GM12878 (cell line): ENCODE measurements at regions not wholly inside any gene's neighbourhood (a gene's known extent, or its start where the extent isn't known, plus 50 kb on each side); places are given as distances from the start of the nearest gene placed in this dataset.

Source experiments
- CREB1 ChIP-seq: IDR thresholded peaks from 2 replicates; pipeline ENCODE4 v1.6.1; 2012; ENCODE audit warnings: low read depth, mild to moderate bottlenecking, inconsistent platforms
- CTCF ChIP-seq, 3 experiments: IDR thresholded peaks in 2 of 3; conservative IDR thresholded peaks in 1 of 3; 2 replicates each; pipeline ENCODE4 v1.5.1; 2011; ENCODE audit warnings: low read depth in 3 of 3, low read length in 3 of 3, mild to moderate bottlenecking in 3 of 3, control low read depth in 2 of 3, moderate library complexity in 2 of 3, inconsistent platforms in 1 of 3, mixed read lengths in 1 of 3; ENCODE audit not compliant: control insufficient read depth in 2 of 3, insufficient read depth in 1 of 3; ENCODE audit errors: extremely low read depth in 1 of 3
- EZH2 ChIP-seq: IDR thresholded peaks from 2 replicates; pipeline ENCODE4 v1.6.1; 2012; ENCODE audit warnings: low read depth, mild to moderate bottlenecking, control low read depth, inconsistent platforms, low read length, borderline replicate concordance; ENCODE audit not compliant: control insufficient read depth
- KDM1A ChIP-seq: fragments of 200-600 bp; sonication (generic); IDR thresholded peaks from 2 replicates; pipeline ENCODE4 v1.6.1; 2016; ENCODE audit warnings: borderline replicate concordance
- PAX8 ChIP-seq: fragments of 450-650 bp; IDR thresholded peaks from 2 replicates; pipeline ENCODE4 v1.6.1; 2017; ENCODE audit warnings: mild to moderate bottlenecking, moderate library complexity
- POLR2AphosphoS5 ChIP-seq: IDR thresholded peaks from 2 replicates; pipeline ENCODE4 v1.6.1; 2011; ENCODE audit warnings: mild to moderate bottlenecking, low read length, inconsistent platforms
- SMC3 ChIP-seq: IDR thresholded peaks from 2 replicates; pipeline ENCODE4 v1.6.1; 2011; ENCODE audit warnings: low read length, improper control_type of control experiment, borderline replicate concordance
- ZBTB11 ChIP-seq: fragments of 450-650 bp; formaldehyde crosslinking; IDR thresholded peaks from 2 replicates; pipeline ENCODE4 v1.5.0; 2022; ENCODE audit warnings: mild to moderate bottlenecking, missing genetic modification characterization
- ZBTB4 ChIP-seq: fragments of 450-650 bp; formaldehyde crosslinking; IDR thresholded peaks from 2 replicates; pipeline ENCODE4 v1.4.0; 2022; ENCODE audit warnings: mild to moderate bottlenecking, moderate library complexity
- ZSCAN29 ChIP-seq: fragments of 450-650 bp; IDR thresholded peaks from 2 replicates; pipeline ENCODE4 v1.6.1; 2017; ENCODE audit warnings: mild to moderate bottlenecking, moderate library complexity

GRCh38 chr6:105557291-105557690, 154.4 kb upstream of the PREP start:
- TF ChIP-seq CREB1 (no peak), ZBTB11 (CRISPR knock-in tag) (no peak), CTCF (IDR thresholded peaks at IDR 0.05 in 2 of 3, conservative IDR thresholded peaks at IDR 0.05 in 1 of 3; ENCODE audit: control insufficient read depth in 2 of 3, extremely low read depth in 1 of 3, insufficient read depth in 1 of 3, low read depth in 3 of 3, low read length in 3 of 3) (no peak), EZH2 (no peak), POLR2AphosphoS5 (no peak), SMC3 (no peak), PAX8 (no peak), KDM1A (no peak), ZSCAN29 (no peak), ZBTB4 (CRISPR knock-in tag) (no peak)
